Prostate gland (tissue), 2 donors: ENCODE measurements at regions not wholly inside any gene's neighbourhood (a gene's known extent, or its start where the extent isn't known, plus 50 kb on each side); places are given as distances from the start of the nearest gene placed in this dataset.

ENCODE experiments used
- DNase-seq: peaks from one replicate; pipeline ENCODE4 v3.0.0-alpha.2; 2019; ENCODE audit warnings: low spot score
- H3K27ac ChIP-seq, 2 donors: fragments of 200-600 bp; sonication (generic); 2 replicates each; pipeline ENCODE4 v1.5.1; 2017 to 2019
- H3K27me3 ChIP-seq: fragments of 200-600 bp; sonication (generic); replicated peaks from 2 replicates; pipeline ENCODE4 v1.5.1; 2019; ENCODE audit not compliant: insufficient read depth
- H3K36me3 ChIP-seq, 2 donors: fragments of 200-600 bp; sonication (generic); 1 replicate in 1 of 2; 2 replicates in 1 of 2; pipeline versions ENCODE4 v1.5.1 to v1.8.1; 2017 to 2019
- H3K4me1 ChIP-seq: fragments of 200-600 bp; sonication (generic); replicated peaks from 2 replicates; pipeline ENCODE4 v1.5.1; 2019
- H3K4me3 ChIP-seq, 2 donors: fragments of 200-600 bp; sonication (generic); 2 replicates each; pipeline ENCODE4 v1.5.1; 2017 to 2019
- H3K9me3 ChIP-seq: fragments of 200-600 bp; sonication (generic); 2 replicates; pipeline ENCODE4 v1.5.1; 2017
- CTCF ChIP-seq, 4 experiments: fragments of 200-600 bp in 2 of 4; fragments of 450-650 bp in 2 of 4; sonication (generic) in 2 of 4; IDR thresholded peaks; 1 replicate in 3 of 4; 2 replicates in 1 of 4; pipeline ENCODE4 v1.5.1; 2016 to 2019; ENCODE audit warnings: antibody characterized with exemption in 4 of 4, mild to moderate bottlenecking in 2 of 4, moderate library complexity in 2 of 4
- POLR2A ChIP-seq: fragments of 450-650 bp; IDR thresholded peaks from one replicate; pipeline ENCODE4 v1.6.1; 2016; ENCODE audit warnings: antibody characterized with exemption, mild to moderate bottlenecking
- POLR2AphosphoS5 ChIP-seq: sonication (generic); formaldehyde crosslinking; IDR thresholded peaks from one replicate; pipeline ENCODE4 v1.6.1; 2017; ENCODE audit warnings: antibody characterized with exemption
- WGBS: methylation state at CpG from one replicate; pipeline ENCODE4 v1.1.5; 2018; 5-methylcytosine and 5-hydroxymethylcytosine counted together
- intact Hi-C: fragments of 100-400 bp; cut with DNase I; formaldehyde crosslinking; loops from one replicate; pipeline ENCODE4 v1.14.2; 2022

GRCh38 chrX:10077425-10078188 lies 79.2 kb upstream of the CLCN4 start:
- Histone ChIP-seq H3K4me3 (no peak overlapping the region), H3K36me3 (no peaks in the 10 kb centered on the region), H3K27me3 (no peaks in the 10 kb centered on the region), H3K27ac (no peak overlapping the region), H3K9me3 (no peaks in the 10 kb centered on the region), H3K4me1 (no peaks in the 10 kb centered on the region)
- DNase-seq: no peak
- TF ChIP-seq POLR2AphosphoS5 (no peak), CTCF (IDR thresholded peaks at IDR 0.05) (no peak), POLR2A (no peak)
- intact Hi-C loops: no loop called here
- 72% methylated on average over 9 of the region's 9 CpGs for WGBS

GRCh38 chrX:10078266-10078665 lies 78.5 kb upstream of the CLCN4 start:
- Histone ChIP-seq H3K27ac (peak overlapping the region in 1 of 2 donors; percentile 27), H3K27me3 (no peaks in the 10 kb centered on the region), H3K4me1 (no peaks in the 10 kb centered on the region), H3K9me3 (no peaks in the 10 kb centered on the region), H3K4me3 (no peak overlapping the region), H3K36me3 (no peaks in the 10 kb centered on the region)
- WGBS: 93% methylated on average over 5 of the region's 5 CpGs
- DNase-seq: no peak
- intact Hi-C loops: no loop called here
- no peak for TF ChIP-seq POLR2AphosphoS5
- TF ChIP-seq POLR2A: no peak
- no peak for TF ChIP-seq CTCF (IDR thresholded peaks at IDR 0.05)

DNA sequence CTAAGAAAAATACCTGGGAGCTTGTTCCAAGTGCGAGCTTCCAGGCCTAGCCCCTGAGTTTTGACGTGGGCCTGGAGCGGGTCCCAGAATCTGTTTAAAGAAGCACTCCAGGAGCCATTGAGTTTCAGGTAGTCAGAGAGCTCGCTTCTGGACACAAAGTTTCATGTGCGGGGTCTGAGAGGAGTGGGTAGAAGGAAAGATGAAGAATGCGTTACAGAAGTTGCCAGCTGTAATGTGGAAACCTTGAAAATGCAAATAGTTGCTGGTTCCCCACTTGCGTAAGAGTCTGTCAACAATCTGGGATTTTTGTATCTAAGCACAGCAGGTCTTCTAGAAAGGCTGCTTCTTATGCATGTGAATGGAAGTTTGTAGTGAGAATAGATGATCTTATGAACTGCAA lies 77.5 kb upstream of the CLCN4 start:
- peak; percentile 19 for DNase-seq
- WGBS: 55% methylated on average over 7 of the region's 7 CpGs
- no peaks in the 10 kb centered on the region for H3K4me1 ChIP-seq

DNA sequence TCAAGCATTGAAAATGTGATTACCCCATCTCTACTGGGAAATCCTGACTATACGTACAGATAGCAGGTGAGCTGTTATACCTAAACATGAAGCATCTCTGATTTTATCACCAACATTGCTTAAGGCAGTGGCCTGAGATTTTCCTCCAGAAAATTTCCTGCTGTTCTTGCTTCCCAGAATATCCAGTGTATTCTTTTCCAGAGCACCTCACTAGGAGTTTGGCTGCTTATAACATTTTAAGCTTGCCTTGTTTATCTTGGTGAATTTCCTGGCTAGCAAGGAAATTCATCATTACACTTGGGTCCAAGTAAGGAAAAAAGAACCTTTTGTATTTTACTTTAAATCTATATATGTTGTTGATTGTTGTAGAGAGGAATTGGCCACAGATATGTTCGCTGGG lies 73.0 kb upstream of the CLCN4 start:
- no peaks in the 10 kb centered on the region for H3K4me1 ChIP-seq

More for the DNA sequence above, 77.5 kb upstream of the CLCN4 start:
- Histone ChIP-seq H3K27ac (peak overlapping the region; percentile 27 to 57), H3K27me3 (no peaks in the 10 kb centered on the region), H3K9me3 (no peaks in the 10 kb centered on the region), H3K4me3 (no peak overlapping the region), H3K36me3 (no peaks in the 10 kb centered on the region)
- intact Hi-C loops: no loop called here
- TF ChIP-seq POLR2A: no peak
- TF ChIP-seq POLR2AphosphoS5: peak; percentile 14
- no peak for TF ChIP-seq CTCF (IDR thresholded peaks at IDR 0.05)

DNA sequence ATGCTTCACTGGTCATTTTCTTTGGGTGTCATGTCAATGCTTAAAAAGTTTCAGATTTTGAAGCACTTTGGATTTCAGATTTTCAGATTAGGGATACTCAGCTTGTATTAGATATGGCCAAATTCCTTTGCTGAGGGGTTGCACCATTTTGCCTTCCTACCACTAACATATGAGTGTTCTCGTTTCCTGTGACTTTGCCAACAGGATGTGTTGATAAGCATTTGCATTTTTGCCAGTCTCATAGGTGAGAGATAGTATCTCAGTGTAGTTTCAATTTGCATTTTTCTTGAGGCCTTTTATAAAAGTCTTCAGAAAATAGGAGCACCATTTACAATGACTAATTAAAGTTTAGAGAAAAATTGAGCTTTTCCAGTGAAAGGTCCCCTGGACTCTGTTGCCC lies 71.6 kb upstream of the CLCN4 start:
- Histone ChIP-seq H3K4me3 (no peak overlapping the region), H3K27ac (no peak overlapping the region), H3K36me3 (no peaks in the 10 kb centered on the region), H3K9me3 (no peaks in the 10 kb centered on the region), H3K27me3 (no peaks in the 10 kb centered on the region), H3K4me1 (no peaks in the 10 kb centered on the region)
- intact Hi-C loops: no loop called here
- WGBS: 36% methylated on average over 1 of the region's 1 CpG
- TF ChIP-seq POLR2A (no peak), CTCF (IDR thresholded peaks at IDR 0.05) (no peak), POLR2AphosphoS5 (no peak)
- no peak for DNase-seq

More for the DNA sequence above, 73.0 kb upstream of the CLCN4 start:
- Histone ChIP-seq H3K27ac (peak overlapping the region; percentile 77 to 85), H3K27me3 (no peaks in the 10 kb centered on the region), H3K4me3 (no peak overlapping the region), H3K36me3 (no peaks in the 10 kb centered on the region), H3K9me3 (no peaks in the 10 kb centered on the region)
- DNase-seq: no peak
- intact Hi-C loops: no loop called here
- no peak for TF ChIP-seq POLR2A
- WGBS: 31% methylated on average over 2 of the region's 2 CpGs
